NOMO-1 treated with DMSO at 0.1 percent for 48 hours (cell line): ENCODE measurements at regions not wholly inside any gene's neighbourhood (a gene's known extent, or its start where the extent isn't known, plus 50 kb on each side); places are given as distances from the start of the nearest gene placed in this dataset.

ENCODE experiments used
- DNase-seq: peaks from one replicate; lab custom pipeline; 2025; ENCODE audit not compliant: unreplicated experiment; lab: John Stamatoyannopoulos, UW

DNA sequence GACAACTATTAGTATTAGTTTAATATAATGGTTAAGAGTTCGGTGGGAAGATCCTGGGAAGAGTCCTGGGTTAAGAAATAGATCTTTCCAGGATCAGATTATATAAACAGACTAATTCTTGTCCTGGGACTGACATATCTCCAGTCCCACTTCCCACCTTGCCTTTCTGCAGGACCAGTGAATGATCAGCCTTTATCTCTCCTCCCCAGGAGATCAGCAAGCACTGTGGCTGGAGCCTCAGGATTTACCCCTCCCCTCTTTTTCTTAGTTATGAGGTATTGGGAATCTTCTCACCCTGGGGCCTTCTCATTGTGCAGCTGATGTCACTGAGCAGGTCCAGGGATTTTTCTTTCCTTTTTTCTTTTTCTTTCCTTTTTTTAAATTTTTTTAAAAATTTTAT is 135.7 kb upstream of the UMPS start:
- no peak for DNase-seq

- no peak for DNase-seq
These were observed 133.0 kb upstream of the UMPS start for GRCh38 chr3:124597273-124597672.

DNA sequence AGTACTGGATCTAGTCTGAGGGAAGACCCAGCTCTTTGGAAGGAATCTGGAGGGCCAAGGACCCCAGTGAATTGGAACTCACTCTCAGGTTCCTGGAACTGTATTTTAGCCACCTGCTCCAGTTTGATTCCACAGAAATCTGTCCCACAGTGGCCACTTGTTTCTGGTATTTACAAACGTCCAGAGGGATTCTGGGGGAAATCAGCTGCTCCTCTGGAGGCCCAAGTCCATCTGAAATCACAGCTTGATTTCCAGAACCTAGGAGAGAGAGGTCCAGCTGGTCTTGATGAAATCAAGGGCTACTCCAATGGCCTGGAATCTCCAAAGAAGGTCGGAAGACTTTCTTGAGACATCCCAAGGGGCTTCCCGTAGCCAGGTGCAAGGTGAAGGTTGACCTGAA is 132.3 kb upstream of the UMPS start:
- no peak for DNase-seq

- DNase-seq, result no peak
These were observed 131.0 kb upstream of the UMPS start for GRCh38 chr3:124599147-124599765.

- no peak for DNase-seq
These were observed 130.2 kb upstream of the UMPS start for GRCh38 chr3:124599779-124600693.

GRCh38 chr3:124600765-124601164 is 129.5 kb upstream of the UMPS start:
- no peak for DNase-seq

GRCh38 chr3:124601190-124601589 is 129.1 kb upstream of the UMPS start:
- DNase-seq, result no peak

- no peak for DNase-seq
These were observed 127.1 kb upstream of the UMPS start for GRCh38 chr3:124602980-124603627.

GRCh38 chr3:124605781-124606579 is 124.3 kb upstream of the UMPS start:
- no peak for DNase-seq

DNA sequence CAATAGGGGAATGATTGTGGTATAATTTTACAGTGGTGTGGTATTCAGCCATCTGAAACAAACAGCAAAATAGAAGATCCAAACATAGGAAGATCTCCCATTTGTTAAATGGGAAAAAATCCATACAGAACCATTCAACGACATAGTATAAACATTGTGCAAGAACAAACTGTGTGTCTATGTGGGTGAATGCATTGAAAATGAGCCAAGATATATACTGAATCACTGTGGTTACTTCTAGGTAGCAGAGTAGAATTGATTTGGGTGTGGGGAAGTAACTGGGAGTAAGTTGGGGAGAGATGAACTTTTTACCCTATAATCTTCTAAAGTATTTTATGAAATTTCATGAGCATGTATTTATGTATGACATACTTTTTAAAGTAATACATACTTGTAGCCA is 123.1 kb upstream of the UMPS start:
- DNase-seq, result no peak

DNA sequence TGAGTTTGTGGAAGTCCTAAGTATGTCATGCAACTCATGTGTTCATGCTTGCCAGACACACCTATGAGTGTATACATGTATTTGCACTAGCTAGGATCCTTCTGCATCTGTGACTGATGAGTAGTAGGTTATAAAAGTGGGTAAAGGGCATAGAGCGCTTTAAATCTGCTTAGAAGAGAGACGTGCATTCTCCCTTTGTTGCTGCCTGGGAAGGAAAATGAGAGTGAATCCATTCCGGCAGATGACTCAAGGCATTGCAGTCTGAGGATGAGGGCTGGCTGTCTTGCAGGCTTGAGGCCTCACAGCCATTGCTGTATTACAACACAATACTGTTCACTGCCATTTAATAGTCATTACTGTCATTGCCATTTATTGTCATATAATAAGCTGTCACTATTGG is 120.8 kb upstream of the UMPS start:
- DNase-seq, result no peak

DNA sequence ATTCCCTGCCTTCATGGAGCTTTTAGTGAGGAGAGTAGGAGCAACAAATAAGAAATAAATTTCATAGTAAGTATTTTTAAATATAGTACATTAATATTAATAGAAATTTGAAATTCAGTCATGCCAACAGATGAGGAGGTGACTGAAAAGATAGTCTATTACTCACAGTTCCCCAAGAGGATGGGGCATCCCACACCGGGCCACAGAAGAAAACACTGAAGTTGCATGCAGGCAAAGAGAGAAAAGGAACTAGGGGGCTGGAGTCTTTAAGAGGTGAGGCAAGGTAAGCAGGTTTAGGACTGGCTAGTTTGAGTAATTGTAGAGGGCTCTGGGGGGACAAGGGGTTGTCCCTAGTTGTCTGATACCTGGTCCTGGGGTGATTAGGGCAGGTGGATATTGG is 120.1 kb upstream of the UMPS start:
- DNase-seq, result no peak

DNA sequence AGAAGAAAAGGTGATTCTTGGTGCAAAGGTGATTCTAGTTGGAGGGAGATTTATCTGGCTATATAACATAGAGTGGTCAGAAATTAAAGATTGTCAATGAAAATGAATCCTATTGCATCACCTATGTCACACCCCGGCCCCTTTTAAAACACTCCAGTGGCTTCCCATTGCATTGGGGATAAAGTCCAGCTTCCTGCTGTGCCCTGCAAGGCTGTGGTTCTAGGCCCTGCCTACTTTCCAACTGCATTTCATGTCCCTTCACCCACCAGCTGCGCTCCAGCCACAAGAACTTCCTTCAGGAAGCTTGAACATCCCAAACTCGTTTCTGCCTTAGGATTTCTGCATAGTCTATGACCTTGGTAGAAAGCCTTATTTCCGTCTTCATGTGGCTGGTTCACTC is 118.7 kb upstream of the UMPS start:
- DNase-seq, result no peak

DNA sequence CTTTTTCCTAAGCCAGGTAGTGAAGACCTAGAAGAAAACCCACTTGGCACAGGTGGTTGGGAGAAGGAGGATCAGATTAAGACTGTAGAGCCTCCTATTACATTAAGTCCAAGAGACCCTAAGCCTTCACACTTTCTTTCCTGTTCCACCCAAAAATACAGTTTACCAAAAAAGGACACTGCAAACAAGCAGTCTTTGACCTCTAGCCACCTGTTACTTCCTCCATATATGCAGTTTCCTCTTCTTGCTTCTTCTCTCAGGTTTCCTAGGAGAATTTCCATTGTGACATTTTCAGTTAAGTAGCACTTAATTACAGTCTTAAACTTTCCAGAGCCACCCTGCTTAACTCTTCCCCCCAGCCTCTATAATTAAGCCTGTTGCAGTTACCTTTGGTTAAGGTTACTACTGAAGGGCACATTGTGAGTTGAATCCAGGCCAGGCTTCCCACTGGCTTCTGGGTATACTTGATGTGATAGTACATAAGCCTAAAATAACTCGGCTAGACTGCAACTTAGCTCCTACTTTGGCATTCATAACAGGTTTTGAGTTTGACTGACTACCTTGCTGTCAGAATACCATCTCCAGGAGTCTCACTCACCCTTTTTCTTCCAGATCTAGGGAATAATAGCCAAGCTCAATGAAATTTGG is 114.2 kb upstream of the UMPS start:
- DNase-seq, result peak; percentile 33

GRCh38 chr3:124617177-124617576 is 113.1 kb upstream of the UMPS start:
- DNase-seq, result no peak

DNA sequence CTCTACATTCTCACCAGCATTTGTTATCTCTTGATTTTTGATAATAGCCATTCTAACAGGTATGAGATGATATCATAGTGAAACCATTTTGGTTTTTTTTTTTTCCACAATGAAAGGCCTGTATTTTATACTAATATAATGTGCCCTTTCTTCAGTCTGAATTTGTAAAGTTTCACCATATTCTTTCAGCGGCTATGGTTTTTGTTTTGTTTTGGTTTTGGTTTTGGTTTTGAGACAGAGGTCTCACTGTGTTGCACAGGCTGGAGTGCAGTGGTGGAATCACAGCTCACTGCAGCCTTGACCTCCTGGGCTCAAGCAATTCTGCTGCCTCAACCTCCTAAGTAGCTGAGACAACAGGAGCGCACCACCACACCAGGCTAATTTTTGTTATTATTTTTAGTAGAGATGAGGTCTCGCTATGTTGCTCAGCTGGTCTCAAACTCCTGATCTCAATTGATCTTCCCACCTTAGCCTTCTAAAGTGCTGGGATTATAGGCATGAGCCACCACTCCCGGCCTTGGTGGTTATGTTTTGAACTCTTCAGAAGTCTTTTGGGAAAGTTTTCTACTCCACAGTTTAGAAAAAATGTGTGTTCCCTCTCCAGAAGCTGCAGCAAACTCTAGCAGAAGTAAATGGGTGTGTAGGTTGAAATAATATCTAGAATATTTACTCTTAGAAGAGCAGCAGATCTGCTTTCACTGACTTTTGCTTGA is 110.2 kb upstream of the UMPS start:
- peak; percentile 5 for DNase-seq

DNA sequence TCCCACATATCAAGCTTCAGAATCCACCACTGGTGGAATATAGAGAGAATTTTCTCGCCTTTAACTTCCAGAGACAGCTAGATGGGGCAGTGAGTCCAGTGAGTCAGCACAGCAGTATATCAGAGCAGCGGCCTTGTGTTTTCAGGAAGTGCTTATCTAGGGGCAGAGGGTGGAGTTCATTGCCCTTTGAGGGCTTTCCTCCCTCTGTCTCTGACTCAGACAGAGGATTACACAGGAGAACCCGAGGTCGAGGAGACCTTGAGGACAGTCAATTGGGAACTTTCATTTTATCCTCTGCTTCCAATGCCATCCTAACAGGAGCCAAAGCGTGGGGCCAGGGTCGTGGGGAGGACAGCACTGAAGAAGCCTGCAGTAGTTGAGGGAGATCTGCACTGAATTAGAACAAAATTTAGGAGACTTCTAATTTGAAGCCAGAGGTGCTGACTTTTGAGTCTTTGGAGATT is 109.6 kb upstream of the UMPS start:
- peak; percentile 87 for DNase-seq

DNA sequence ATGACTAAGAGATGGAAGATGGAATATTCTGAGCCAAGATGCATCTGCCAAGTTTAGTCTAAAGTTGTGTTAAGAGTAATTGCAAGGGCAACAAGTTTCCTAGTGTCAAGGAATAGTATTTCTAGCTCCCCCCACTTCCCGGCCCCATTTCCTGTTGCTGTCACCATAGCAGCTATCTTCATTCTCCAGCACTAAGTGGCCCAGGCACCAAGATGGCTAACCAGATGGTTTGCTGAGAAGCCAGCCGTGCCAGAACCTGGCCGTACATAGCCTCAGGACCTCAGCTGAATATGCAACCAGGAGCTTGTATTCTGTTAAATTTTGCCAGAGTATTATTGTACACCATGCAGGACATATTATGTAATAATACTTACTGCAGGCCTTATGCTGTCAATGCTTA is 108.8 kb upstream of the UMPS start:
- DNase-seq, result no peak

GRCh38 chr3:124625074-124625473 is 105.2 kb upstream of the UMPS start:
- DNase-seq, result no peak

GRCh38 chr3:124627501-124627908 is 102.7 kb upstream of the UMPS start:
- DNase-seq, result no peak
